ENCODE measurements at regions not wholly inside any gene's neighbourhood (a gene's known extent, or its start where the extent isn't known, plus 50 kb on each side); places are given as distances from the start of the nearest gene placed in this dataset.

DNA sequence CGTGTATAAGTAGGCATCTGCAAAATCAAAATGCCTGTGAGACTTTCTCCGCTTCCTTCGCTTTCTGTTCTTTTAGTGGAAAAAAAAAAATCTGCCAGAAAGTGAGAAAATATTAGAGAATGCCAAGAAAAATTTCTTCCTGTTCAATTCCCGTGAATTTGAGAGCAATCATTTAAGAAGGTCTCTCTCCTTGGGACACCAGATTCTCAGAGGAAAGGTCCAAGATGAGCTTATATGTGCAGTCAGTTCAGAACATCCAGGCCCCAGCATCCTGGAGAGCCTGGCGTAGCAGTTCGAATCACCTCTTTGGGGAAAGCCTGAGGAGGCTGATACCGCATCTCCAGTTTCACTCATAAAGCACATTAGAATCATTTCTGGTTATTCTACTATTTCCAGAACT is 912.8 kb downstream of the GALC start:
- DNase-seq = no peak

DNA sequence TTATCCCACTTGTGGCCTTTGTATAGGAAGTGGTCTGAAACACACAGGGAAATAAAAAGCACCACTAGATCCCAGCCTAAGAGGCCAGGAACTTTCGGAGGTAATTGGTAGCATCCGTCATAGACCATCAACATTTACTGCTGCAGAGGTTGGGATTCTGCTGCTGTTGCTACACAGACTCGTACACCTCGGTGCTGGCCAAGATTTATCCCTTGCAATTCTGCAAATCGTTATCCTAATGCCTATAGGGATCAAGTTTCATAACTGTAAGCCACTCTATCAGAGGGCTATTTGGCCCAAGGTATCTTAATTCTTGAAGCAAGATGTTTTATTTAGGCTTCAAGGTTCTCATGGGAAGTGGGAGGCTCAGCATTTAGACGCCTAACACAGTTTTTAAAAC is 913.6 kb downstream of the GALC start:
- DNase-seq = no peak

DNA sequence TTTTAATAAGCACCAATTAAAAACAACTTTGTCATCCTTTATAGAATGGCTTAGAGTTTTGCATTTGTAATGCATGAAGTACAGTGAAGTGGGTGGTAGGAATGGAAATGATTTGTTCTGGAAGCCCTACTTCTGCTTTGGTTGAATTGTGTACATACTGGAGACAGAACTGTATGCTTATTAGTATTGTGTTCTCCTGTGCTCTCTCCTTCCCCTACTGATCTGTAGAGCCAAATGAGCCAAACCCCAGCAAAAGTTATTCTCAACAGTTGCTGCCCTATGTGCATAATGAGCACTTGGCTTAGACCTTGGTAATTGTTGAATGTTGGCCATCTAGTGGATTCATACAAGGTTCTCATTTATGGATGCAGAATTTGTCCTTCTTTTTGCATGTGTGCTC is 916.1 kb downstream of the GALC start:
- no peak for DNase-seq

DNA sequence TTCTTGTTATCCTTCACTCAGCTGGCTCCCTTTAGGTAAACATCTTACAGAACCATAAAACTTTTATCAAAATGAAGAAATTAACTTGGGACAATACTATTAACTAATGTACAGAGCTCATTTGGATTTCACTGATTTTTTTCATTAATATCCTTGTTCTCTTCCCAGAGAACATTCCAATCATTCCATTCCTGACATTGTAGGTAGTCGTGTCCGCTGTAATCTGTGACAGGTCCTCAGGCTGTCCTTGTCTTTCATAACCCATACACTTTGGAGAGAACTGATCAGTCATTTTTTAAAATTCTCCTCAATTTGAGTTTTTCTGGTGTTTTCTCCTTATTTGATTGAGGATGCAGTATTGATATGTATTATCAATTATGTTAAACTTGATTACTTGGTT is 916.8 kb downstream of the GALC start:
- no peak for DNase-seq

DNA sequence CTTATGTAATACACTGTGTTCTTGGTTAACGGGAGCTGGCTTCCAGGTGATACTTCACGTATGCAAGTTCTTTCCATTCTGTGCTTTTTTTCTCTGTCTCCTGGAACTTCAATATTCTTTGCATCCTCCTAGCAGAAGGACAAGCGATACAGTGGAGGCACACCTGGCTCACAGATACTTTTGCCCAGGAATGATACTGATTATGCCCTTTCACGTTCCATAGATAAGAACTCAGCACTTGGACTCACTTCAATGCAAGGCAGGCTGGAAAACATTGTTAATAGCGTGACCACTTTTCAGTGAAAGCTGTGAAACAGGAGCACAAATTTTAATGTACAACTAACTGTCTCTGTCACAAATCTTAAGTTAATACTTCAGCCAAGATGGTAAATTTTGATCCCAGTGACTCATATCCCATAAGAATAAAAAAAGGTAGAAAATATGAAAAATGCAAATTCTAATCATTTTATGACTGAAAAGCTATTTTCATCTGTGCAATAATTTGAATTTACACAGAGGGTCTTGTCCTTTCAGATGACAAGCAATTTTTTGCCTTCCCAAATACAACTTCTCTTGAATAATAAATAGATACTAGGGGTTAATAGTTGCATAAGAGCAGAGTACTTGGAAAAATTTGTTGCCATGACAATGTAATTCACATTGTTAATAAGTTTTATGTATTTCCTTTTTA is 919.0 kb downstream of the GALC start:
- DNase-seq = no peak

DNA sequence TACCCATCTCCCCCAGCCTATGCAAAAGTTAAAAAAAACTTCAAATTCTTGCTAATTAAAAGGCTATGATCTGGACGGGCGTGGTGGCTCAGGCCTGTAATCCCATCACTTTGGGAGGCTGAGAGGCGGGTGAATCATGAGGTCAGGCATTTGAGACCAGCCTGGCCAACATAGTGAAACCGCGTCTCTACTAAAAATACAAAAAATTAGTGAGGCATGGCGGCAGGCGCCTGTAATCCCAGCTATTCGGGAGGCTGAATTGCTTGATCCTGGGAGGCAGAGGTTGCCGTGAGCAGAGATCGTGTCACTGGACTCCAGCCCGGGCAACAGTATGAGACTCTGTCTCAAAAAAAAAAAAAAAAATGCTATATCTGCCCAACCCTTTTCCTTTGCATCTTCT is 925.4 kb downstream of the GALC start:
- DNase-seq = no peak

DNA sequence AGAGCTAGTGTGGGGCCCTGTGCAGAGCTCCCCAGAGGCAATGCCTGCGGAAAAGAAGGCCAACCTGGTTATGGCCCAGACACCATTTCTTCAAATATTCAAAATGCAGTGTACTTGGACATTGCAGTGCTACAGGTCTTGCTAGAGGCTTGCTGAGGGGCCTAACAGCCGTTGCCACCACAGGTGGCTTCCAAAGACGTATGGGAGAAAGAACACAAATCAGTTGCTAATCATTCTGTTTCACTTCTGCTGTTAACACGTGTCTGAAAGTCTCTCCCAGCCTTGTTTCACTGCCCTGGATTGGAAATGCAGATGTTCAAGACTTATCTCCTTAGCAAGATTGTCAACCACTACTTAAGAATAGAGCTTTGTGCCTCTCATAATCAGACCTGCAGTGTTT is 925.9 kb downstream of the GALC start:
- no peak for DNase-seq

DNA sequence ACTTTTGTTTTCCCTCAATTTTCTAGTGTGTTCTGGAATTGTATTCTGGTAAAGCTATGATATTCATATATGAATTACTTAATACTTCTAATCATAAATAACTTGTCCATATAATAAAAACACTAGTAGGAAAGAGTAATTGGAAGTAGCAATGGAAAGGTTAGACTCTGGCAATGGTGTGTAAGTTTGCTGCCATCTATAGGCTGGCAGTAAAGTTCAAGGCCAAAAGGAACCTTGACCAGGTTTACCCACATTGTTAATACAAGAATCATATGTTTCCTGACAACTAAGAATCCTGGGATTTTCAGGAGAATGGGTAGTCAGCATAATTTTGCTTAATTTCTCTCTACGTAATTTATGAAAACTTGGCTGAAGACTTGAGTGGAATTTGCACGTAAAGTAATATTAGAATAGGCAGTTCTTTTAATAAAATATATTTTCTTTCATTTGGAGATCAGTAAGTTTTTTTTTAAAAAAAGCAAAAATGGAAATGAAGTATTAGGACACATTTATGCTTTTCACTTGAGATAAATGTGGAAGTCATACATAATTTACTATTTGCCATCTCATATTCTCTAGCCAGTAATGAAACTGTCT is 926.7 kb downstream of the GALC start:
- no peak for DNase-seq

DNA sequence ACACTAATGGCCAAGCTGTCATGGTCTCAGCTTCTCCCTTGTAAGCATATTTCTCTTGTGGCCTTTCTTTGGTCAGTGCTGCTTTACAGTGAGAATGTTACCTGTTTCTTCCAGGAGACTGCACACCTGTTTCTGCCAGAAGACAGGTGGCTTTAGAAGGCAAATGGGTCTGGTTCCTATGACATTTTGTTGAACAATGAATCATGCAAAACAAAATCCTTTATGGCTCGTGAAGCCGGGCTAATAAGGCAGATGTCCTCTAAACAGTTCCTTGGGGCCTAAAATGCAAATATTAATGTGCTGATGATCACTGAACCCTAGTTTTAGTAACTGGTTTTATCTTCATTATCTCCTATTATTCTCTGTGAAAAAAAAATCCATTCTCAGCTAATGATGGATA is 927.6 kb downstream of the GALC start:
- DNase-seq = no peak

DNA sequence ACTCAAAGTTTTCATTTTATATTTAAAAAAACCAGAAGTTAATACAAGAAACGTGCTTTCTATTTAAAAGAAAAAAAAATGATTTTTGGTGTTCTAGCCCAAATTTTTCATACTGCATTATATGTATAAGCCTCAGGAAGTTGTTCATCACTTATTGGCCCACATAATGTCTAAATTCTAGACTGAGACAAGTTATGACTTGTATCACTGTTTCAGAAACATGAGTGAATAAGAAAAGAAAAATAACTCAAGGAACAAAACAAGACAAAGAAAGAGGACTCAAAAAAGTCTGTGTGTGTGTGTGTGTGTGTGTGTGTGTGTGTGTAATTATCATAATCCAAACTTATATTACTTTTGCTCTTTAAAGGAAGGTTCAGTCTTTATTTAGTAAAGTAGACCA is 929.8 kb downstream of the GALC start:
- DNase-seq = no peak

DNA sequence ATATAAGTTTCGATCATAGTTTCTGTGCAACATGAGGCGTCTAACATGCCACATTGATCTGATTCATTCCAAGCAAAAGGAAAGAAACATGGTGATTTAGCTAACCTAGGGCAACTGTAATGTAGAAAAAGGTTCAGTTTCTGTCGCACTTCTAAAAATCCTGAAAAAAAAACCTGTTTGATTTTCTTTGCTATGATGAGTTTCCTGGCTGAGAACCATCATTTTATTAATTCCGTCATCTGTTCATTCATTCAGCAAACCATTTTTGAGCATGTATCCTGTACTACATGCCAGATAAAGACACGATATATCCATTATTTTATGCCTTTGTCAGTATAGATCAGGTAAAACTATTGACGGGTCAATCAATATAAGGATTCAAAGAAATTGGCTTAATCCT is 932.6 kb downstream of the GALC start:
- DNase-seq = no peak

DNA sequence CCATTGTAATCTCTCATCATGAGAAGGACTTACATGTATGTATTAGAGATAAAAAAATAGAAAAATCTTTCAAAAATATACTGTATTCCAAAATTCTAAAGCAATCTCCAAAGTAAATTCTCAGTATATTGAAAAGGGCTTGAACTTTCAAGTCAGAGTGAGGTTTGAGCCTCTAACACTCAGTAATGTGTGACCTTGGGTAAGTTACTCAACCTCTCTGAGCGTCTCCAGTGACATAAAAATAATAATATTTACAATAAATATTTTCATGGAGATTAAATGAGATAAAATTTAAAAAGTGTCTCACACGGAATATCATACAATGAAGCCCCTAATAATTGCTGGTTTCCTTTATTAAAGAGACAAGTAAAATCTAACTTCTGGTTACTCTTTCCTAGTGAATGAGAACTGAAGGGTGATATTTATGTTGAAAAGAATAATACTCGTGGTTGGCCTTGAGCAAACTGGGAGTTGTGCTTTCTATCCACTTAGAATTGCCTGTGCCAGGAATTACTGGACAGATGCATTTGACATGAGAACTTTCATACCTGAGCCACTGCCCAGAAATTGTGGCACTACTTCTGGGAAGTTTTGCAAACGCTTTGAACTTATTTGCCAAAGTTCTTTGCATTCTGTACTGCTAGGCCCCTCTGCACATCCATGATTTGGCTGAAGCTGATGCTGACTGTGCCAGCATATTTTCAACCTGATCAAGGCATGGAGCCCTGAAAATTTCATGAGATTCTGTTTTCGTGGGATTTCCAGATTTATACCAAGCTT is 933.7 kb downstream of the GALC start:
- no peak for DNase-seq

DNA sequence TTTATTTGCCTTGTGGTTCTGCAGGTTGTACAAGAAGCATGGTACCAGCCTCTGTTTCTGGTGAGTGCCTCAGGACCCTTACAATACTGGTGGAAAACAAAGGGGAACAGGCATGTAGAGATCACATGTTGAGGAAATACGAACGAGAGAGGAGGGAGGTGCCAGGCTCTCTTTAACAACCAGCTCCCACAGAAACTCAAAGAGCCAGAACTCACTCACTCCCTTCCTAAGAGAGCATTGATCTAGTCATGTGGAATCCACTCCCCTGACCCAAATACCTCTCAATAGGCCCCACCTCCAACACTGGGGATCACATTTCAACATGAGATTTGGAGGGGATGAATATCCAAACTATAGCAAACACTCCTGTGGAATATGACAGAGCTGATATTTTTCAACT is 938.0 kb downstream of the GALC start:
- no peak for DNase-seq

DNA sequence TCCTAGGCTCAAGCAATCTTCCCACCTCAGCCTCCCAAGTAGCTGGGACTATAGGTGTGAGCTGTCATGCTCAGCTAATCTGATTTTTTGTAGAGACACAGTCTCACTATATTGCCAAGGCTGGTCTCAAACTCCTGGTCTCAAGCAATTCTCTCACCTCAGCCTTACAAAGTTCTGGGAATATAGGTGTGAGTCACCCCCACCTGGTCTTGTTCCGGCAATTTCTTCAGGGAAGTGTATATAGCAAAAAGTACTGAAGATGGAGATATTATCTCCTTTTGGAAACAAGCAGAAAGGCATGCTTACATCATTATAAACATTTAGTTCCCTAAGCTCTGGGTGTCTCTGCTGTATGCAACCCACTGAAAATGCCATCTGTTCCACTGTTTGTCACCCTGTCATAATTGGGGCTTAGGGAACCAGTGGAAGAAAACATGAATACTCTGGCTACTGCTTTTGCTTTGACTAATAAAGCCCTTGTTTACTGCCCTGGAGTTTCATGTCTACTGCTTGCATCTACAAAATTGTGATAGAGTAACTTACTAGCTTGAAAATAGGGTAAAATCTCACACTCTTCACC is 940.2 kb downstream of the GALC start:
- no peak for DNase-seq

DNA sequence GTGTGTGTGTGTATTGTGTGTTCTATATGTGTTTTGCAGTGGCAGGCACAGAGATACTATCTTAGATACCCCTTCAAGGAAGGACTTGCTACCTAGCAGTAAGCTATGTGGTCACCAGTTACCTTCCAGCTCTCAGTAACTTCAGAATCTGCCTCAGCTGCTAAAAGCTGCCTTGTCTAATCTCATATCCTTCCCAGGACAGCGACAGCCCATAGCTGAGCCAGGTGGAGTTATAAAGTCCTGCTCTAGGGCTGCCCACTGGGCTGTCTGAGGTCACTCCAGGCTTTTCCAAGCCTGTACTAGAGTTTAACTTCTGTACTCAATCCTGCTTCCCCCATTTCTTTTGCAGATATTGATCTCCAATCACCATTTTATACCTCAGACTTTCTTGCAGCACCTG is 942.6 kb downstream of the GALC start:
- DNase-seq = no peak

DNA sequence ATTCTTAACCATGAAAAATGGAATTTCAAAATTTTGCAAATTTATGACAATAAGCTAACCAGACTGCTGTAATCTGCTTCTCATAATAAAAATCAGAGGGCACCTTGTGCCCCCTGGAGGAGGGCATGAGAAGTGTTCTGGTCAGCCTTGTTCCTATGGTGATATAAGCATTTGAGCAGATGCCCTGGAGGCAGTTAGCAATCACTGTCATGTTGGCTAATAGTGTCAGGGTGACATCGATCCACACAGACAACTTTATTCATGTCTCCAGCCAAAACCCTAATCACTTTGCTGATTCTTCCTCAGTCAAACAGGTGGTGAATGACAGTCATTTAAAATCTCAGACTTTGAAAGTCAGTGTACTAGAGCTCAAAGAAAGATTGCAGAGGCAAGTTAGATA is 943.0 kb downstream of the GALC start:
- no peak for DNase-seq

DNA sequence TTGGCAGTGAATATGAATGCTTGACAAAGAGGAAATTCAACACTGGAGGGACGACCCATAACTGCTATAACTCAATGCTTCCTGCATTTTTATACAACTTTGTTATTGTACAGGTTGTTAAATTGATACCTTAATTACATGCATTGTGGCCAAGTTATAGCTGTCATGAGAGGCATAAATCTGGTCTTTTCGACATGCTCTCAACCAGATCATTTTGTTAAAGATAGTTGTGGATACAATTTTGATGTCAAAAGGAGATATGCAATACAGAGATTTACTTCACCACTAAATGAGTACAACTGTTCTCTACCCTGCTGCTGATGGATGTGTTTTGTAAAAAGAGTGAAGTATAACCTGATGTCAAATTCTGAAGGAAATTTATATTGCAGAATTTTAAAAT is 946.0 kb downstream of the GALC start:
- no peak for DNase-seq

DNA sequence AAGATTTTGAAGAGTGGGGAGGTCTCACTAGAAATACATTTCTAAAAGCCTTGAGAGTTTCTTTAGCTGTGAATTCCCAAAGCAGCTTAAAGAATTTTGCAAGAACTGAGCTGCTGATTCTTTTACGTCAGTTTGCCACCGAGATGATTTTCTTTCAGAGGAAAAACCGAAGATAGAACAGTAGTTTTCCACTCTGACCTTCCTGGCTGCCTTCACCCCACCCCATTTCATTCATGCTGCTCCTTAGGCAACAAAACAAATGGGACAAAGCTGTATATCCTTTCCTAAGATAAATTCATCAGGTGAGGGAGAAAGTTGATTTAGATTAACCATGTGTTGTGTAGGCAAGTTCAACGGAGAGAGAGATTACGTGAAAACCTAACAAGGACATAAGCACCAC is 947.0 kb downstream of the GALC start:
- no peak for DNase-seq

DNA sequence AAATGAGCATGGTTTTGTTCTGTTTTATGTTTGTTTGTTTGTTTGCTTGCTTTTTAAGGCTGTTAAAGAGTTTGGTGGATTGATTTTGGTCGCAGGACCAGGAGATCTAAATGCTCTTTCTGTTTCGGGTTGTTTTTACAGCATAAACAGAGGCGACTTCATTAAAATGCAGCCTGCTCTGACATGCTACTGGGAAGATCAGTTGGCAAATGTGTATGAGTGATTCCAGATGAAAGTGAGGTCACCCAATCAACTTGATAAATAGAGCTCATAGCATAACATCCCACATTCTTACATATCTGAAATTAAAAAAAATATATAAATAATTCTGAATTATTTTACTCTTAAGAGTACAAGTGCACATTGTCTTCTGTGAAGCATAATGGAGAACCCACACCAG is 947.7 kb downstream of the GALC start:
- DNase-seq = no peak

DNA sequence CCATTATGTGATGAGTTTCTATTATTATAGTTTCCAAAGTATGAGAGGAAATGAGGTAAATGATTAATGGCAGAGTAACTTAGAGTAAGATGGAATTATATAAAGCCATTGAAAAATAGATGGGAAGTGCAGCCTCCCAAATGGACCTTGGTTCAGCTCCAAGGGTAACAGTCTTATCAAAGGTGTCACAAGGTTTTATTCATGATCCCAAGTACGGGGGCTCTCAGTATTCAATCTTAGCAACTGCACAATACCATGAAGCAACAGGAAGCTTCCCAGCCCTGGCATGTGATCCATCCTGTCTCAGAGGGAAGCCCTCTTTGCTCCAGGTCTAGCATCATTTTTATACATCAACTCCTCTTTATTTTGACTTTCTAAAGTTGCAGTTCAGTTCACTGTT is 948.2 kb downstream of the GALC start:
- DNase-seq = no peak

DNA sequence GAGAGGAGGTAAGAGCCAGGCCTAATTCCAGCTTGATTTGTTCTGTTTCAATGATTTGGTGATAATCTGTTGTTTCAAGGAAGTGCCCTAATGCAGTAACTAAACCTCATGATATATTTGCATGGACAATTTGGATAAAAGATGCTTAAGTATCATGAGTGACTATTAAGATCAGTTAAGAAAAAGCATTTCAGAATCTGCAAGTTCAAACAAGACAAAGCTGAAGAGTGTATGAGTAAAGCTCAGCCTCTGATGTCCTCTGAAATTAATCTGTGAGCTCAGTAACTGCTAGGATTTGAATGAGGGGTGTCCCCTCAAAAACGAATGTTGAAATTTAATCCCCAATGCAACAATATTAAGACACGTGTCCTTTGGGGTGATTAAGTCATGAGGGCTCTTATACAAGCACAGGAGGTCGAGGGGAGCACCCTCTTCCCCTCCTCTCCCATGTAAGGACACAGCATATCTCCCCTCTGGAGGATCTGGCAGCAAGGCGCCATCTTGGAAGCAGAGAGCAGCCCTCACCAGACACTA is 949.2 kb downstream of the GALC start:
- no peak for DNase-seq

DNA sequence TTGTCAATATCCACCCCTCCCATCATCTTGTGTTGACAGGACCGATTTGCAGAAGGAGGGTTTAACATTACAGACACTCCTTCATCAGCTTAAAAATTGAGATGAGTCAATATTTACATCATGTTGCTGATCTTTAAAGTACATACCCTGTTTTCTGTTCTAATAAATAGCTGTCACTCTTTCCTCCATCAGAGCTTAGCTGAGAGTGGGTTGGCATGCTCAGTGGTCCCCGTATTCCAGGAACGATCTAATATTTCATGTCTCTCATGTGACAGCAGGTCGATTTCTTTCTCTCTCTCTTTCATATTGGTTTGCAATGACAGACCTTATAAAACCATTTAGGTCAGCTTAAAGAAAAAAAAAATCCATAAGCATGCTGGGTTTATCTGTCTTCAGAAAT is 950.6 kb downstream of the GALC start:
- DNase-seq = no peak

DNA sequence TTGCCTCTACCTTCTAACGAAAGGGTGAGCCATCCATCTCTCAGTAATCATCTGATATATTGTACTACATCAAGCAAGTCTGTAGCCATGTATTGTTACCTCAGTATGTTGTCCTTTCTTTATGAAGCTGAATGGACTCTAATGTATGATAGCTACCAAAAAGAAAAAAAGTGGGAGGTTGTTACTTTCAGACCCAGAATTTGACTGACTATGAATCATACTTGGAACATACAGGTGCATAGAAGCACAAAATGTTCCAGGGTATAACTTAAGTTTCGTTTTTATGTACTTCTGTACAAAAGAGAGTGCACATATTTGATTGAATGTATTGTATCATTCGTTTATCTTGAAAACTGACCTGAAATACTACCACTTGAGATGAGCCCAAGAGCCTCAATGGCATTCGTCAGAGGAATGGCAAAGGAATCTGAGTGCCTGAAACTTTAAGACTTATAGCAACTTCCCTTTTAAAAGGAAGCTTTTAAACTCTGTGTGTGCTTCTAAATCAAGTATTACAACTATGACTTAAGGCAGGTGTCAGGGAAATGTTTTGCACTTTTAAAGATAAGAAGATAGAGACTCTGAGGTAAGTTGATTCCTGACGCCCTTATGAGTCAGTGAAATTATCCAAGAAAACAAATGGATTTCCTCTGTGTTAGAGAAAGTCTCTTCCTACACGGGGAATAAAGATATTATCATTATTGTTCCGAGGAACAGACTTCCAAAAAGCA is 951.5 kb downstream of the GALC start:
- DNase-seq = no peak

All from KG1 (cell line).